HS-5 (cell line): ENCODE measurements at regions not wholly inside any gene's neighbourhood (a gene's known extent, or its start where the extent isn't known, plus 50 kb on each side); places are given as distances from the start of the nearest gene placed in this dataset.
"Not testable (repeated sequence)": the region's sequence is repeated elsewhere in the genome, so short reads cannot be mapped to it uniquely, and the experiment has no call there.

Experiments
- DNase-seq: peaks from one replicate; pipeline ENCODE4 v3.0.0-alpha.2; 2012; ENCODE audit warnings: low read depth

DNA sequence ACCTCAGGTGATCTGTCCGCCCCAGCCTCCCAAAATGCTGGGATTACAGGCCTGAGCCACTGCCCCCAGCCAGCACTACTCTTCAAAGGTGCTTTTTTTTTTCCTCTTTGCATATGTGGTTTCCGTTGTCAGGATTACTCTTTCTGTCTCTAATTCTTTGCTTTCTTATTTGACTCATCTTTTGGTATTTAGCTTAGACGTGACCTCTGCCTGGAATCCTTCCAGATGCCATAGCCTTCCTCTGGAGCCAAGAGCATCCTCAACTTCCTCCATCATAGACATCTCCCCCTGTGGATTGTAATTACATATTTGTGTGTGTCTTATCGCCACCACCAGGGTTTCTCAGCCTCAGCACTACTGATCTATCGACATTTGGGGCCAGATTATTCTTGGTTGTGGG lies 84.4 kb upstream of the XYLT1 start:
- peak; percentile 47 for DNase-seq

DNA sequence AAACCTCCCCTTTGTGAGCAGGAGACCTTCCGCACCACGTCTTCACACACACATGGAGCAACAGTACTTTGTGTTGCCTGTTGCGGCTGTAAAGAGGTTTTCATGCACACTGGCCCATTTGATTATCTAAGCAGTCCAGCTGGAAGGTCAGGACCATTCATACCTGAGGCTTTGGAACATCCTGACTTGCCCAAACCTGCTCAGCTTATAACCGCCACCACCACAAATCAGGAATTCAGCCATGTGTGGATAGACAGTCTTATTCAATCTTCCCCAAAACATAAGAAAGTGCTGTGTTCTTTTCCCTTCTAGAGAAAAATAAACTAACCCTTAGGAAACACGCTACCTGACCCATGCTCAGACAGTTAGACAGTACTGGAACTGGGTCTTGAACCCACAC lies 81.6 kb upstream of the XYLT1 start:
- no peak for DNase-seq

DNA sequence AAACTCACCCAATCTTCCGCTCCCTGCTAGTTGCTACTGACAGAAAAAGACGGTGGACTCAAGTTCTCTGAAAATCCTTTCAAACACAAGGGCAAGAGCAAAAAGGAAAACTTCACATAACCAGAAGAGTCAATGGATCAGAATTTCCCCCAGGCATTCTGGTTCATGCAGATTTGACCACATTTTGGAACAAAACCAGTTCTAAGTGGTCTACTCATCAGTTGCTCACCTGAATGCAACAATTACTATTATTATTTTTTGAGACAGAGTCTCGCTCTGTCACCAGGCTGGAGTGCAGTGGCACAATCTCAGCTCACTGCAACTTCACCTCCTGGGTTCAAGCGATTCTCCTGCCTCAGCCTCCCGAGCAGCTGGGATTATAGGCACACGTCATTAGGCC lies 80.9 kb upstream of the XYLT1 start:
- DNase-seq = not testable (repeated sequence)

DNA sequence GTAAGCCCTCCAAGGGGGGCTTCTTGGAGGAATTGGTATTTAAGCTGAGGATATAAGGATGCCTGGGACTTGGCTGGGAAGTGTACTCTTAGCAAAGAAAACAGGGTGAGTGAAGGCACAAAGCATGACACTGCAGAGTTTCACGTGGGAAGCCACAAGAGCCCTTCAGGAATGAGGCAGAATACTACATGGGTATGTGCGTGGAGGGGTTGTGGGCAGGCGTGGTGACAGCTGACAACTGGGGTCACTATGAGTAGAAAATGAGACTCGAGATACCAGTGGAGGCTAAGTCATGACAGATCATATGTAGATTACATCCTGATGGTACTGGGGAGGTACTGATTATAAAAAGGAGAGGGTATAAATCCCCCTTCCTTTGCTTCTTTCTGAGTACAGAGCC lies 78.1 kb upstream of the XYLT1 start:
- no peak for DNase-seq

DNA sequence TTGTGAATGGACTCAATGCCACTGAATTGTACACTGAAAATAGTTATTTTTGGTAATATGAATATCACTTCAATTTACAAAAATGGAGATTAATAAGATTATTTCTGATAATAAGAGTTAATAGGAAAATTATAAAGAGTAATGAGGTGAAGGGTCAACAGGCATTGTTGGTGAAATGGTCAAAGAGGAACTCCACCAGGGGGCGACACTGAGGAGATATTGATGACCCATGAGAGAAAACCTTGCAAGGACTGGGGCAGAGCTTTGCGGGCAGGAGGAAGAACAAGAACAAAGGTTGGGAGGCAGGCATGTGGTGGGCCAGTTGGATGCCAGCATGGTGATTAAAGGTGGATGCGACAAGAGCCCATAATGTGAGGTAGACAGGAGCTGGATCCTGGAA lies 74.0 kb upstream of the XYLT1 start:
- DNase-seq = no peak

DNA sequence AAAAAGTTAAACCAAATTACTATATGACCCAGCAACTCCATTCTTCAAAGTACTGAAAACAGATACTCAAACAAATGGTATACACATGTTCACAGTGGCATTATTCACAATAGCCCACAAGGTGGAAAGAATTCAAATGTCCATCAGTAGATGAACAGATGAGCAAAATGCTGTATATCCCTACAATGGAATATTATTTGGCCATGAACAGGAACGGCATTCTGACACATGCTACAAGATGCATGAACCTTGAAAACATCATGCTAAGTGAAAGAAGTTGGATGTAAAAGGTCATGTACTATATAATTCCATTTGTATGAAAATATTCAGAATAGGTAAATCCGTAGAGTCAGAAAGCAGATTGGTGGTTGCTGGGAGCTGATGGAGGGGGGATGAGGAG lies 73.5 kb upstream of the XYLT1 start:
- DNase-seq = no peak

DNA sequence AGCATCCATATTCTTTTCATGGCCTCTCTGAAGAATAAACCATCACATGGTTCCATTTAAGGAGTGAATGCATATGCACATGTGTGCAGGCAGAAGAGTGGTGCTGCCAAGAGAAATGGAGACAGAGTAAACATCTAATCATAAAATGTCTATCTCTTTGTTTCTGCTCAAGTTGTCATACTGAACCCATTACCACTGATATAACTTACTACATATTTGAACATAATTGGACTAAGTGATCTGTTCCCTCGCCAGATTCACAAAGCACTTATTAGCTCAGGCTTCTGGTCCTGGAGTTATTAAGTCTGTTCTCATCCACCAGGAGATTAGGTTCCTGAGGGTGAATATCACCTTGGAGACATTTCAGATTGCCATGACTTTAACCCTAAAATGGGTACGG lies 72.3 kb upstream of the XYLT1 start:
- DNase-seq = no peak

DNA sequence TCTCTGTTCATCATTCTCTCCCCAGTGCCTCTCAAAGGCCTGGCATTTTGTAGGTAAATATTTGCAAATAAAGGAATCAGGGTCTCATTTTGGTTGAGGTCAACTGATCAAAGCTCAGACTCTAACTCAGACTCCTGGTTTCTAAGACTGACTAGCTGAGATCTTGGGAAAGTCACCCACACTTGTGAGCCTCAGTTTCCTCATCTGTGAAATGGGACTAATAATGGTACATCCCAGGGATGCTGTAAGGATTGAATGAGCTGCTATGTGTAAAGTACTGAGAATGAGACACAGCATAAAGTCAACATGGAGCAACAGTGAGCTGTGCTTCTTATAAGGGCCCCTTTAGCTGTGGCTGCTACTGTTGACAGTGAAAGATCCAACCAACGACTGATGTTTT lies 70.6 kb upstream of the XYLT1 start:
- no peak for DNase-seq

DNA sequence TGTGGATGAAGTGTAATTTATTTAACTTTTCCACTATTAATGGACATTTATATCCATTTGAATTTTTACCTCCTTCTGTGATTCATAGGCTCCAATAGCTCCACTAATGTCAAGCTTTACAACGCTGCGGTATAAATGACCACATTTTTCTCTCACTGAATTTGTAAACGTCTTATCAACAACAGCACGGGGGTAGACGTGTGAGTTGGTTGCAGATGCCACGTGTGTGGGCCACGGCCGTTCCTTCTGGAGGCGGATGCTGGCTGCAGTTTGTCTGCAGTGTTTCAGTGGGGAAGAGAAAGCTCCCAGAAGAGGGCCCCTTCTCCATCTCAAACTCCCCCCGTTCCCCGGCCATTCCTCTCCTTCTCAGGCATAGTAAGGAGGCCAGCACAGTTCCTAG lies 68.2 kb upstream of the XYLT1 start:
- DNase-seq = no peak

DNA sequence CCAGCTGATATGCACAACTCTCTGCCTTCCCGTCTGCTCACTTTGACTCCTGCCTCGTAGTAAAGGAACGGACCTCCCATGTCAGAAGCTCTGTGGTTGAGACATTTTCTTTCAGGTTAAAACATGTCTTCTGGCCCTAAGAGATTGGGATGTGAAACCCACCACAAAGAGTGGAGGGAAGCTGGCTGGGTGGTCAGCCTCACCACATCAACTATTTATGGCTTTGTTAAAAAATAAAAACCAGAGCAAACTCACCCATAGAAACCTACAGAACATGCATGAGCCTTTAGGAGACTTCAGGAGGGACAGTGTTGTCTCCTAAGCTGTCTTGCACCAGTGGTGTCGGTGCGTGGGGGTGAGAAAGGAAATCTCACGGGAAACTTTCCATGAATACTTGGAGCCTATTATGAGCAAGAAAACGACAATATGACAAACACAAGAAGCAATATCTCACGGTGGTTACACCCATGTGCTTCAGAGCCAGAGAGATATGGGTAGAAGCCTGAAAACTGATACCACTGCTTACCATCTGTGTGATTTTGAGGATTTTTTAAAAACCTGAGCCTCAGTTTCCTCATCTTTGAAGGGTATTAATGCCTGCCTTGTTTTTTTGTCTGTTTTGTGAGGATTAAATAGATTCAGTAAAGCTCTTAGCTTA lies 61.7 kb upstream of the XYLT1 start:
- DNase-seq = no peak

DNA sequence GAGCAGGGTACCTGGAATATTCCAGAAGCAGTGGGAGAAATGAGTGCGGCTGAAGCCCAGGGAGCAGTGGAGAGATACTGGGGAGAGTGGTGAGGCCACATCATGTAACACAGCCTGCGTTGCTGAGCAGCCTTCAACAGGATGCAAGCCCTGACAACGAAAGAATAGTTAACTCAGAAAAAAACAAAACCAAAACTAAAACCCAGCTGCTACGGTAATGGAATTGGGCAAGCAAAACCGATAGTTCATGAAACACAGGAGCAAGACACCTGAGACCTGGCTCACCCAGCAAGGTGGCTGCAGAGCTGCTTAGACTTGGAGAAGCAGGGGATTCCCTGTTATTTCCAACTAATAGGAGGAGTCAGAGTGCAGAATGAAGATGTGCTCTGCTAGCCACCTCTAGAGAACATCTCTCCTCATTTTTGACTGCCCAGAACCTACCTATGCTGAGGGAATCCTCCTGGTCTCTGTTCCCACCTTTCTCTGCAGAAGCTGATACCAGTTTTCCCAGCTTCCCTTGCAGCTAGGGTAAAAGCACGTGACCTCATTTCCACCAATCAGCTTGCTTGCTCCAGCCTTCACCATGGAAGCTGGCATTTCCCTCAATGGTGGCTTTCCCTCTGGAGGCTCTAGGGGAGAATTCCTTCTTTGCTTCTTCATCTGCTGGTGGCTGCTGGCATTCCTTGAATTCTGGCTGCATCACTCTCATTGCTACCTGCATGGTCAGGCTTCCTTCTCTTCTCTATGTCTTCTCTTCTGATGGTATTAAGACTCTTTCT lies 59.4 kb upstream of the XYLT1 start:
- no peak for DNase-seq

DNA sequence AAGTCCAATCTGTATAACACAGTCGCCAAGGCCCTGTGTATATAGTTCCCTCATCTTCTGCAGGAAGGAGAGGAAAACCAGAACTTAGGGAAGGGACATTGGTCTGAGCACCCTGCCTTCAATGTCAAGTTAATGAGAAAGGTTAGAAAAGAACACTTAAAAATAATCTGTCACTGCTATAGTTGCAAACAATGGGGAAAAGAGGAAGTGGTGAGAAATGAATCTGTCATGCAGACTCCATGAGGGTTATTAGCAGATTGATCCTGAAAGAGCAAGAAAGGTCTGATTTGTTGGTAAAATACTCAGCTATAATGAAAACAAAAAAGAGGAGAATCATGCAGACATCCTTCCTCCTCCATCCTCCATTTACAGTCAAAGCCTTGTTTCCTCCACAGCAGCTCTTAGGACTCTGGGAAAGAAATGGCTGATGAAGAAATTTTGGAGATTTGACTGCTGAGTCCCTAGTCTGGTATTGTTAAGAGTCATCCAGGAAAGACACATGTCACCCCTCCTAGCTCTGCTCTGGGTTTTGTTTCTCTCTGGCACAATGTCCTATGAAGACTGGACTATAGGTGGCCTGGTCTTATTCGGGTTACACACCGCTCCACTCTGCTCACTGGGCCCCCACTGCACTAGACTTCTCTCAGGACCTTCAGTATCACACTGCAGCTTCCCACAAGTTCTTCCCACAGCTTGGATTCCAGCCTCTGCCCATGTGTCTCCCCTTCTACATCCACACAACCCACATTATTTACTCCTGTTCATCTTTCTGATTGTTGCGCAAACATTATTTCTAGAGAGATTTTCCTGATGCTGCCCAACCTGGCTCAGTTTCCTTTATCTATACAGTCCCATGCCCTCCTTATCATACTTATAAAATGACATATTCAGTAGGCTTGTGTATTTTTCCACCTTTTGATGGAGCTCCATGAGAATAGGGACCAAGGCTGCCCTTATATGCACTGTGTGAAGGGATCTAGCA lies 56.5 kb upstream of the XYLT1 start:
- no peak for DNase-seq

DNA sequence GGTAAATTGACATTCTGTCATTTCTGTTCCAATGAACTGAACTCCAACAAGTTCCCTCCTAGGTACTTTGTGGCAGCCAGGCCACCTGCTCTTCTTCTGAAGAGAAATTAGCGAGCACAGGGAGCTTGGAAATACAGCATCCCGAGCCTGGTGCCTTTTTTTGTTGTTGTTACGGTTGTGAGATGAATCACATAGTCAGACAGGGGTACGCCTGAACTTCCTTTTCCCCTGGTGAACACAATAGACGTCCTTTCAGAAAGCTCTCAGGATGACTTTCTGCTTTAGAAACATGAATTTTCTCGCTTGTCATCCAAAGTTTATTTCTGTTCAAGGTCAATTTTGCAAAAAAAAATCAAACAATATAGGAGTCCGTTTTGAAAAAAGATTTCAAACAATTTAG lies 53.9 kb upstream of the XYLT1 start:
- no peak for DNase-seq

DNA sequence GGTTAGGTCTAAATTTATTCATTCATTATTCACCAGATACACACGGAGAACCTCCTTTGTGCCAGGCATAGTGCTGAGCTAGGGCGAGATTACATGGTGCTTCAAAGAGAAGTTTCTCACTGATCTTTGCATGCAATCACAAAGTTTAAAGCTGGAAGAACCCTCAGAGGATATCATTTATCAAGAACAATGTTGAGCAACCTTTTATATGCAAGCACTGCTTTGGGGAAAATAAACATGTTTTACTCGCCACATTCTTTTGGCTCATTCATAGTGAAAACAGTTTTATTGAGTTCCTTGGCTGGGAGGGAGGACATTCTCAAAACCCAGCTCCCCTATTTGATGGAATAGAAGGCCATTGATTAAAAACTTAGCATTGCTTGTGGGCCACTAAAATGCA lies 49.8 kb upstream of the XYLT1 start:
- DNase-seq = no peak
